ENCODE measurements at regions not wholly inside any gene's neighbourhood (a gene's known extent, or its start where the extent isn't known, plus 50 kb on each side); places are given as distances from the start of the nearest gene placed in this dataset.

DNA sequence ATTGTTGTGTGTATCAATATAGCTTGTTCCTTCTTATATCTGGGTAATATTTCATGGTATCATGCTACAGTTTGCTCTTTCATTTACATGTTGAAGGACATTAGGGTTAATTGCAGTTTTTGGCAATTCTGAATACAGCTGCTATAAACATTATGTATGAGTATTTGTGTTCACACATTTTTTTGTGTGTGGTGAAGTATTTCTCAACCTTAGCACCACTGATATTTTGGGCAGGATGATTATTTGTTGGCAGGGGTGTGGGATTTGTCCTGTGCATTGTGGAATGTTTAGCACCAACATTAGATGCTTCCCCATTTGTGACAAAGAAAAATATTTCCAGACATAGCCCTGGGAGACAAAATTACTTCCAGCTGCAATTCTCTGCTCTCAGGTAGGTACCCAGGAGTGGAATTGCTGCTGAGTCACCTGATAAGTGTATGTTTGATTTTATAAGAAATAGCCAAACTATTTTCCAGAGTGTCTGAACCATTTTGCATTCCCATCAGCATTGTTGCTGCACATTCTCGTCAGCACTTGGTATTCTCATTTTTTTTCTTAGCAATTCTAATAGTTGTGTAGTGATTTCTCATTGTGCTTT is 128.2 kb downstream of the SNX19 start:
- ATAC-seq (ENCODE audit: insufficient read depth, low read depth) (no peak), DNase-seq (no peak)
- H3K79me2 ChIP-seq (ENCODE audit: insufficient read depth, low read length), result no peaks in the 10 kb centered on the region
- no peak for TF ChIP-seq EZH2 (IDR thresholded peaks at IDR 0.05; ENCODE audit: borderline replicate concordance, low read depth, low read length, severe bottlenecking)
- TF ChIP-seq, protein P1, sequence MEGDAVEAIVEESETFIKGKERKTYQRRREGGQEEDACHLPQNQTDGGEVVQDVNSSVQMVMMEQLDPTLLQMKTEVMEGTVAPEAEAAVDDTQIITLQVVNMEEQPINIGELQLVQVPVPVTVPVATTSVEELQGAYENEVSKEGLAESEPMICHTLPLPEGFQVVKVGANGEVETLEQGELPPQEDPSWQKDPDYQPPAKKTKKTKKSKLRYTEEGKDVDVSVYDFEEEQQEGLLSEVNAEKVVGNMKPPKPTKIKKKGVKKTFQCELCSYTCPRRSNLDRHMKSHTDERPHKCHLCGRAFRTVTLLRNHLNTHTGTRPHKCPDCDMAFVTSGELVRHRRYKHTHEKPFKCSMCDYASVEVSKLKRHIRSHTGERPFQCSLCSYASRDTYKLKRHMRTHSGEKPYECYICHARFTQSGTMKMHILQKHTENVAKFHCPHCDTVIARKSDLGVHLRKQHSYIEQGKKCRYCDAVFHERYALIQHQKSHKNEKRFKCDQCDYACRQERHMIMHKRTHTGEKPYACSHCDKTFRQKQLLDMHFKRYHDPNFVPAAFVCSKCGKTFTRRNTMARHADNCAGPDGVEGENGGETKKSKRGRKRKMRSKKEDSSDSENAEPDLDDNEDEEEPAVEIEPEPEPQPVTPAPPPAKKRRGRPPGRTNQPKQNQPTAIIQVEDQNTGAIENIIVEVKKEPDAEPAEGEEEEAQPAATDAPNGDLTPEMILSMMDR (IDR thresholded peaks at IDR 0.05; ENCODE audit: borderline replicate concordance, extremely low read depth, low read length, poor library complexity, severe bottlenecking), result no peak
- H3K4me3 ChIP-seq (ENCODE audit: low read depth in 1 of 2, low read length in 2 of 2), result no peak overlapping the region
- H3K9ac ChIP-seq (ENCODE audit: low read depth, low read length), result no peak overlapping the region
- no peak overlapping the region for H3K27ac ChIP-seq (ENCODE audit: low read length)
- no peaks in the 10 kb centered on the region for H3K9me3 ChIP-seq (ENCODE audit: insufficient read depth, low read length, severe bottlenecking)
- H3K27me3 ChIP-seq (ENCODE audit: insufficient read depth, low read length, poor library complexity), result peaks cover 4% of the 10 kb centered on the region
- no peak overlapping the region for H3K4me2 ChIP-seq (ENCODE audit: insufficient read depth, low read length)
- no peaks in the 10 kb centered on the region for H3K4me1 ChIP-seq (ENCODE audit: insufficient read depth, low read length)
- no peak overlapping the region for H2AFZ ChIP-seq (ENCODE audit: low read depth, low read length)
- H4K20me1 ChIP-seq (ENCODE audit: insufficient read depth, low read length), result no peaks in the 10 kb centered on the region
- no peaks in the 10 kb centered on the region for H3K36me3 ChIP-seq (ENCODE audit: insufficient read depth, low read length)

GRCh38 chr11:130789056-130789640 is 127.1 kb downstream of the SNX19 start:
- TF ChIP-seq EZH2 (IDR thresholded peaks at IDR 0.05; ENCODE audit: borderline replicate concordance, low read depth, low read length, severe bottlenecking), result no peak
- TF ChIP-seq, protein P1 (IDR thresholded peaks at IDR 0.05; ENCODE audit: borderline replicate concordance, extremely low read depth, low read length, poor library complexity, severe bottlenecking), result no peak
- H3K79me2 ChIP-seq (ENCODE audit: insufficient read depth, low read length), result no peaks in the 10 kb centered on the region
- H3K4me3 ChIP-seq (ENCODE audit: low read depth in 1 of 2, low read length in 2 of 2), result no peak overlapping the region
- no peak overlapping the region for H3K27ac ChIP-seq (ENCODE audit: low read length)
- H3K36me3 ChIP-seq (ENCODE audit: insufficient read depth, low read length), result no peaks in the 10 kb centered on the region
- no peaks in the 10 kb centered on the region for H3K9me3 ChIP-seq (ENCODE audit: insufficient read depth, low read length, severe bottlenecking)
- H3K9ac ChIP-seq (ENCODE audit: low read depth, low read length), result no peak overlapping the region
- H3K4me2 ChIP-seq (ENCODE audit: insufficient read depth, low read length), result no peak overlapping the region
- H3K27me3 ChIP-seq (ENCODE audit: insufficient read depth, low read length, poor library complexity), result peaks cover 4% of the 10 kb centered on the region
- no peaks in the 10 kb centered on the region for H3K4me1 ChIP-seq (ENCODE audit: insufficient read depth, low read length)
- ATAC-seq (ENCODE audit: insufficient read depth, low read depth) (no peak), DNase-seq (no peak)
- H2AFZ ChIP-seq (ENCODE audit: low read depth, low read length), result no peak overlapping the region
- no peaks in the 10 kb centered on the region for H4K20me1 ChIP-seq (ENCODE audit: insufficient read depth, low read length)

DNA sequence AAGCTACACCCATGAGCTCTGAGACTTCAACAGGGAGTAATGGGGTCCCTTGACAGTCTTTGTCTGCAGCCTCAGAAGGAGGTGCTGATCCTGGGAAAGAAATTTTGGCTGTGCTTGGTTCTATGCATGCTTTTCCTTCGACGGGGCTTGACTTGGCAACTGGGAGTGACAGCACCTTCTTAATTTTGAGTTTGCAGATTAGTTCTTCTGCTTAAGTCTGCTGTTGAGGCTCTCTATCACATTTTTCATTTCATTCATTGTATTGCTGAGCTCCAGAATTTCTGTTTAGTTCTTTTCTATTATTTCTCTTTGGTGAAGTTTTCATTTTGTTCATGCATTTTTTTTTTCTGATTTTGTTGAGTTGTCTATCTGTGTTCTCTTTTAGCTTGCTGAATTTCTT is 125.6 kb downstream of the SNX19 start:
- no peak overlapping the region for H3K27ac ChIP-seq (ENCODE audit: low read length)
- H3K4me3 ChIP-seq (ENCODE audit: low read depth in 1 of 2, low read length in 2 of 2), result no peak overlapping the region
- no peak overlapping the region for H2AFZ ChIP-seq (ENCODE audit: low read depth, low read length)
- H3K4me2 ChIP-seq (ENCODE audit: insufficient read depth, low read length), result no peak overlapping the region
- TF ChIP-seq, protein P1 (IDR thresholded peaks at IDR 0.05; ENCODE audit: borderline replicate concordance, extremely low read depth, low read length, poor library complexity, severe bottlenecking), result no peak
- no peak for TF ChIP-seq EZH2 (IDR thresholded peaks at IDR 0.05; ENCODE audit: borderline replicate concordance, low read depth, low read length, severe bottlenecking)
- ATAC-seq (ENCODE audit: insufficient read depth, low read depth) (no peak), DNase-seq (no peak)
- no peaks in the 10 kb centered on the region for H3K9me3 ChIP-seq (ENCODE audit: insufficient read depth, low read length, severe bottlenecking)
- no peaks in the 10 kb centered on the region for H3K4me1 ChIP-seq (ENCODE audit: insufficient read depth, low read length)
- H4K20me1 ChIP-seq (ENCODE audit: insufficient read depth, low read length), result no peaks in the 10 kb centered on the region
- H3K27me3 ChIP-seq (ENCODE audit: insufficient read depth, low read length, poor library complexity), result peaks cover 4% of the 10 kb centered on the region
- H3K9ac ChIP-seq (ENCODE audit: low read depth, low read length), result no peak overlapping the region
- H3K79me2 ChIP-seq (ENCODE audit: insufficient read depth, low read length), result no peaks in the 10 kb centered on the region
- no peaks in the 10 kb centered on the region for H3K36me3 ChIP-seq (ENCODE audit: insufficient read depth, low read length)
